Mesenchymal stem cell (in vitro differentiated cells and primary cell): ENCODE measurements at regions not wholly inside any gene's neighbourhood (a gene's known extent, or its start where the extent isn't known, plus 50 kb on each side); places are given as distances from the start of the nearest gene placed in this dataset.
A peak's percentile ranks its signal among the peaks of the same experiment; 100 is the strongest.

Experiments used
- DNase-seq: peaks from one replicate; pipeline ENCODE4 v3.0.0-alpha.2; 2013
- H2AFZ ChIP-seq: one replicate; pipeline ENCODE4 v1.6.1; 2013; ENCODE audit warnings: low read depth, mild to moderate bottlenecking, control low read depth, inconsistent platforms, low read length, moderate library complexity
- H2AK5ac ChIP-seq: 2 replicates; pipeline ENCODE4 v1.6.1; 2013; ENCODE audit warnings: low read length, moderate library complexity, mild to moderate bottlenecking, inconsistent platforms; ENCODE audit not compliant: severe bottlenecking
- H2BK120ac ChIP-seq: one replicate; pipeline ENCODE4 v1.6.1; 2013; ENCODE audit warnings: low read depth, mild to moderate bottlenecking, inconsistent platforms, low read length, moderate library complexity
- H2BK12ac ChIP-seq, 2 experiments: one replicate each; pipeline ENCODE4 v1.6.1; 2013; ENCODE audit warnings: inconsistent platforms in 2 of 2, low read length in 2 of 2, mild to moderate bottlenecking in 2 of 2, moderate library complexity in 2 of 2, control low read depth in 1 of 2
- H2BK15ac ChIP-seq: one replicate; pipeline ENCODE4 v1.6.1; 2013; ENCODE audit warnings: mild to moderate bottlenecking, low read depth, inconsistent platforms; ENCODE audit not compliant: poor library complexity, severe bottlenecking
- H2BK5ac ChIP-seq: 2 replicates; pipeline ENCODE4 v1.6.1; 2013; ENCODE audit warnings: low read depth, mild to moderate bottlenecking, low read length, control low read depth, inconsistent platforms; ENCODE audit not compliant: poor library complexity, severe bottlenecking
- H3K14ac ChIP-seq, 2 experiments: one replicate each; pipeline ENCODE4 v1.6.1; 2013; ENCODE audit warnings: inconsistent platforms in 2 of 2, low read length in 2 of 2, control low read depth in 1 of 2, mild to moderate bottlenecking in 1 of 2, moderate library complexity in 1 of 2
- H3K18ac ChIP-seq, 2 experiments: one replicate each; pipeline ENCODE4 v1.6.1; 2013; ENCODE audit warnings: inconsistent platforms in 2 of 2, low read length in 2 of 2, control low read depth in 1 of 2, low read depth in 1 of 2, mild to moderate bottlenecking in 1 of 2
- H3K23ac ChIP-seq, 2 experiments: one replicate each; pipeline ENCODE4 v1.6.1; 2013; ENCODE audit warnings: inconsistent platforms in 2 of 2, low read length in 2 of 2, mild to moderate bottlenecking in 2 of 2, moderate library complexity in 2 of 2, control low read depth in 1 of 2
- H3K27ac ChIP-seq: 2 replicates; pipeline ENCODE4 v1.5.1; 2013; ENCODE audit warnings: mild to moderate bottlenecking, moderate library complexity, low read length, control low read depth, inconsistent platforms; ENCODE audit not compliant: poor library complexity, severe bottlenecking
- H3K27me3 ChIP-seq, 2 experiments: 2 replicates each; pipeline versions ENCODE4 v1.6.1 to v1.7.0; 2013; ENCODE audit warnings: low read length in 2 of 2, mild to moderate bottlenecking in 2 of 2, moderate library complexity in 2 of 2, control low read depth in 1 of 2, inconsistent platforms in 1 of 2; ENCODE audit not compliant: control insufficient read depth in 1 of 2, insufficient read depth in 1 of 2
- H3K36me3 ChIP-seq, 2 experiments: 2 replicates each; pipeline versions ENCODE4 v1.6.1 to v1.7.0; 2013; ENCODE audit warnings: low read length in 2 of 2, control low read depth in 1 of 2, inconsistent platforms in 1 of 2, low read depth in 1 of 2, mild to moderate bottlenecking in 1 of 2; ENCODE audit not compliant: insufficient read depth in 2 of 2, control insufficient read depth in 1 of 2
- H3K4ac ChIP-seq, 2 experiments: one replicate each; pipeline ENCODE4 v1.6.1; 2013; ENCODE audit warnings: inconsistent platforms in 2 of 2, low read length in 2 of 2, mild to moderate bottlenecking in 2 of 2, moderate library complexity in 2 of 2, control low read depth in 1 of 2, low read depth in 1 of 2
- H3K4me1 ChIP-seq: 2 replicates; pipeline ENCODE4 v1.6.1; 2013; ENCODE audit warnings: low read depth, low read length, control low read depth; ENCODE audit not compliant: control insufficient read depth, insufficient read depth
- H3K4me2 ChIP-seq: 2 replicates; pipeline ENCODE4 v1.6.1; 2013; ENCODE audit warnings: low read length, mild to moderate bottlenecking, inconsistent platforms; ENCODE audit not compliant: poor library complexity, severe bottlenecking
- H3K4me3 ChIP-seq, 2 experiments: 2 replicates each; pipeline versions ENCODE4 v1.5.1 to v1.7.0; 2013; ENCODE audit warnings: low read length in 2 of 2, mild to moderate bottlenecking in 2 of 2, control low read depth in 1 of 2, low read depth in 1 of 2; ENCODE audit not compliant: insufficient read depth in 1 of 2
- H3K79me1 ChIP-seq: replicated peaks from 2 replicates; pipeline ENCODE4 v1.6.1; 2013; ENCODE audit warnings: mild to moderate bottlenecking, control low read depth, low read length, inconsistent platforms; ENCODE audit not compliant: poor library complexity, severe bottlenecking
- H3K9ac ChIP-seq: 2 replicates; pipeline ENCODE4 v1.7.0; 2013; ENCODE audit warnings: mild to moderate bottlenecking, low read length, moderate library complexity
- H3K9me3 ChIP-seq: 2 replicates; pipeline ENCODE4 v1.7.0; 2013; ENCODE audit warnings: mild to moderate bottlenecking, low read length; ENCODE audit not compliant: control insufficient read depth
- H4K8ac ChIP-seq: one replicate; pipeline ENCODE4 v1.6.1; 2013; ENCODE audit warnings: inconsistent platforms, mild to moderate bottlenecking, low read length, moderate library complexity
- H4K91ac ChIP-seq: one replicate; pipeline ENCODE4 v1.6.1; 2013; ENCODE audit warnings: mild to moderate bottlenecking, low read length, inconsistent platforms
- WGBS: methylation state at CpG from one replicate; pipeline ENCODE4 v1.1.7; 2013; ENCODE audit warnings: mixed read lengths; 5-methylcytosine and 5-hydroxymethylcytosine counted together

DNA sequence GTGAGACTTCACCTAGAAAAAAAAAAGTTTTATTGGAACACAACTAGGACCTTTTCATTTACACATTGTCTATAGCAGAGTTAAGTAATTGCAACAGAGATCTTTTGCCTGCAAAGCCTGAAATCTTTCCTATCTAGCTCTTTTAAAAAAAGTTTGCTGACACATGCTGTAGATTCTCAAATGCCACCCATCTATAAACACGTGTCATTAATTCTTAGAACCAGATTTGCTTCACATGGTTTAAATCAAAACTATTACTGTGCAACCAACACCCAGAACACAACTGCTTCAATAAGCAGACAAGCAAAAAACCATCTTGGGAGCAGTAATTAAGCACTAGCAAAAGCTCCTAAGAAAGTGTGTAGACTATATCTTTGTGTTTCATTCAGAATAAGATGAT is 55.0 kb downstream of the OXSM start:
- no peak overlapping the region for H4K91ac ChIP-seq
- H3K14ac ChIP-seq: no peak overlapping the region
- H3K9ac ChIP-seq: no peak overlapping the region
- H3K18ac ChIP-seq: no peak overlapping the region
- no peak overlapping the region for H2BK12ac ChIP-seq
- no peak overlapping the region for H2BK120ac ChIP-seq
- H3K27me3 ChIP-seq: no peaks in the 10 kb centered on the region
- H2BK5ac ChIP-seq: no peak overlapping the region
- peaks cover 2% of the 10 kb centered on the region for H3K4me1 ChIP-seq
- H2AK5ac ChIP-seq: no peak overlapping the region
- no peak overlapping the region for H4K8ac ChIP-seq
- H3K79me1 ChIP-seq: no peaks in the 10 kb centered on the region
- H2AFZ ChIP-seq: no peak overlapping the region
- no peak overlapping the region for H3K4me3 ChIP-seq
- no peak overlapping the region for H3K4ac ChIP-seq
- H2BK15ac ChIP-seq: no peak overlapping the region
- WGBS: 33% methylated on average over 1 of the region's 1 CpG
- no peak for DNase-seq
- no peak overlapping the region for H3K27ac ChIP-seq
- H3K36me3 ChIP-seq: no peaks in the 10 kb centered on the region
- no peaks in the 10 kb centered on the region for H3K9me3 ChIP-seq
- no peak overlapping the region for H3K23ac ChIP-seq
- no peak overlapping the region for H3K4me2 ChIP-seq

DNA sequence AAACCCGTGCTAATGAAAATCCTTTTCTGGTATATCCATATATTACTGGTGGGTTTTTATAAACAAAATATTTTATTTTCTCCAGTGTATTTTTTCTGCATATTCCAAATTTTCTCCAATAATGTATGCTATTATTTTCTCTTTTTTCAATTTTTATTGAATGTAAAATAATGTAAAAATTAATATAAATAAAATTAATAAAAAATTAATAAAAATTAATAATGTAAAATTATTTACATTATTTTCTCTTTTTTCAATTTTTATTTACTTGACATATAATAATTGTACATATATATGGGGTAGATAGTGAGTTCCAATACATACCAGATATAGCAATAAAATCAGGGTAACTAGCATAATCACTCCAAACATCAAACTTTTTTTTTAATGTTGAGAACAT is 56.4 kb downstream of the OXSM start:
- Histone ChIP-seq H3K27me3 (no peaks in the 10 kb centered on the region), H3K4me3 (no peak overlapping the region), H2BK15ac (no peak overlapping the region), H3K4me2 (no peak overlapping the region), H3K79me1 (no peaks in the 10 kb centered on the region), H3K36me3 (no peaks in the 10 kb centered on the region), H4K8ac (no peak overlapping the region), H3K14ac (no peak overlapping the region), H3K4ac (no peak overlapping the region), H3K23ac (no peak overlapping the region), H2BK5ac (no peak overlapping the region), H2AK5ac (no peak overlapping the region), H2BK12ac (no peak overlapping the region), H3K4me1 (peaks cover 2% of the 10 kb centered on the region), H2BK120ac (no peak overlapping the region), H3K18ac (no peak overlapping the region), H3K9me3 (no peaks in the 10 kb centered on the region), H3K9ac (no peak overlapping the region), H3K27ac (no peak overlapping the region), H2AFZ (no peak overlapping the region), H4K91ac (no peak overlapping the region)
- DNase-seq: no peak
- no CpG with 5 or more reads among the region's 1 CpG for WGBS

DNA sequence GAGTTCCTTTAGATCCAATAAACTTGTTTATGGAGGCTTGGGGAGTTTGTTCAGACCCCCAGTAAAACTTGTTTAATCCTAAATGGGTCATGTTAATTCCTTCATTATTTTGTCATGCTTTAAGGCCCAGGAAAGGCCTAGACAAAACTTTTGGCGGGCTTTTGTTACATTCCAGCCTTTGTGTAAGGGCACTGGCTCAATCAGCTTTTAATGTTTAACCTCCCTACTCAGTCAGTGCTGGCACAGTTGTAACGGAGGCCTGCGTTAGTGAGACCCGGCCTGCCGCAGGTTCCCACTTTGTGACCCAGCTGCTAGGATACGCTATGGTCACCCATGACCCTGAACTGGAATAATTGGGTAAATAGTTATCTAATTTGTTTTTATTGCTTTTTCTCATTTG is 59.2 kb downstream of the OXSM start:
- H3K79me1 ChIP-seq: no peaks in the 10 kb centered on the region
- no peak overlapping the region for H3K9ac ChIP-seq
- H4K91ac ChIP-seq: no peak overlapping the region
- no peaks in the 10 kb centered on the region for H3K9me3 ChIP-seq
- no peak overlapping the region for H4K8ac ChIP-seq
- no peak overlapping the region for H2AFZ ChIP-seq
- WGBS: 91% methylated on average over 1 of the region's 6 CpGs
- peak overlapping the region; percentile 44 for H2BK5ac ChIP-seq
- no peak for DNase-seq
- H3K36me3 ChIP-seq: no peaks in the 10 kb centered on the region
- no peak overlapping the region for H3K18ac ChIP-seq
- H3K27ac ChIP-seq: no peak overlapping the region
- H2BK120ac ChIP-seq: no peak overlapping the region
- H3K27me3 ChIP-seq: no peaks in the 10 kb centered on the region
- no peak overlapping the region for H3K23ac ChIP-seq
- H2BK15ac ChIP-seq: no peak overlapping the region
- H3K4ac ChIP-seq: no peak overlapping the region
- H2BK12ac ChIP-seq: no peak overlapping the region
- no peak overlapping the region for H3K4me2 ChIP-seq
- no peak overlapping the region for H3K4me3 ChIP-seq
- no peak overlapping the region for H3K14ac ChIP-seq
- H2AK5ac ChIP-seq: no peak overlapping the region
- peaks cover 2% of the 10 kb centered on the region for H3K4me1 ChIP-seq

DNA sequence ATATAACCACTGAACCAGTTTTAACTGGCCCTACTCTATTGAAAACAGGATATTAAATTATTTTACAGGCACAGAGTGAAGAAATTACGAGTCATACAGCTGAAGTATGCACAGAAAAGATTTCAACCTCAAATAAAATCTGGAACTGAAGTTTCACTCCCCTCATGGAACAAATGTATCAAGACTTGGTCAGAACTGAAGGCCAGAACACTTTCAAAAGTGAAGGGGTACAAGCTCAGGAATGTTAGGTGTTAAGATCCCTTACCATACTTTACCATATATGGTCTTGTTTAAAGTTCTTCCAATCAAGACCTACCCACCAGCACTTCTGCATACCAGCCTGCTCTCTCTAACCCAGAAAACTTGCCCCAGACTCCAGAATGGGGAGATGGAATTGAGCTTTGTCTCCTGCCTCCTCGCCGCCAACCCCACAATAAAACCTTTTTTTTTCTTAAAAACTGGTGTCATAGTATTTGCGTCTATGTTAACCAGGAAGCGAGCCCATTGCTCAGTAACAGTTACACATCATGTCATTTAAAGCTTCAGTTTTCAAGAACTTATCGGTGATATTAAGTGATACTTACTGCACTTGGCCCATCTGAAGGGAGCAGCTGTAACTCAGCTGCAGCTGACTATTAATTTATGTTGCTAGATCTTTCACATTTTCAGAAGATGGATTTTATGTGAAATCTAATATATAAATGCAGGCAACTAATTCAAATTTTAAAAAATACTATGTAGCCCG is 59.9 kb downstream of the OXSM start:
- Histone ChIP-seq H3K18ac (no peak overlapping the region), H3K79me1 (no peaks in the 10 kb centered on the region), H3K27ac (no peak overlapping the region), H3K36me3 (no peaks in the 10 kb centered on the region), H2BK5ac (no peak overlapping the region), H3K4me2 (no peak overlapping the region), H4K91ac (no peak overlapping the region), H3K23ac (no peak overlapping the region), H3K9me3 (no peaks in the 10 kb centered on the region), H3K4me1 (peaks cover 2% of the 10 kb centered on the region), H4K8ac (no peak overlapping the region), H2BK15ac (no peak overlapping the region), H3K4ac (no peak overlapping the region), H3K27me3 (no peaks in the 10 kb centered on the region), H2AK5ac (no peak overlapping the region), H3K14ac (no peak overlapping the region), H3K9ac (no peak overlapping the region), H2AFZ (no peak overlapping the region), H2BK12ac (no peak overlapping the region), H2BK120ac (no peak overlapping the region), H3K4me3 (no peak overlapping the region)
- no peak for DNase-seq
- WGBS: 97% methylated on average over 5 of the region's 7 CpGs
